Glutamatergic neuron (in vitro differentiated cells): ENCODE measurements at regions not wholly inside any gene's neighbourhood (a gene's known extent, or its start where the extent isn't known, plus 50 kb on each side); places are given as distances from the start of the nearest gene placed in this dataset.

Source experiments
- DNase-seq: peaks from one replicate; pipeline ENCODE4 v3.0.0; 2022
- H3K27ac Mint-ChIP-seq: one replicate; pipeline ENCODE4 v1.8.0; 2020; ENCODE audit warnings: mild to moderate bottlenecking, mixed read lengths, inconsistent platforms; ENCODE audit not compliant: unreplicated experiment
- H3K27me3 Mint-ChIP-seq: one replicate; pipeline ENCODE4 v1.8.0; 2020; ENCODE audit warnings: mild to moderate bottlenecking, moderate library complexity, mixed read lengths, inconsistent platforms; ENCODE audit not compliant: unreplicated experiment
- H3K36me3 Mint-ChIP-seq: one replicate; pipeline ENCODE4 v1.8.0; 2020; ENCODE audit warnings: mild to moderate bottlenecking, mixed read lengths, inconsistent platforms; ENCODE audit not compliant: unreplicated experiment
- H3K4me1 Mint-ChIP-seq: one replicate; pipeline ENCODE4 v1.8.0; 2020; ENCODE audit warnings: mild to moderate bottlenecking, low read depth, mixed read lengths, inconsistent platforms; ENCODE audit not compliant: unreplicated experiment
- H3K4me3 Mint-ChIP-seq: one replicate; pipeline ENCODE4 v1.8.0; 2020; ENCODE audit warnings: mild to moderate bottlenecking, mixed read lengths, inconsistent platforms; ENCODE audit not compliant: unreplicated experiment
- H3K9me3 Mint-ChIP-seq: one replicate; pipeline ENCODE4 v1.8.0; 2020; ENCODE audit warnings: mild to moderate bottlenecking, moderate library complexity, mixed read lengths, inconsistent platforms; ENCODE audit not compliant: unreplicated experiment
- CTCF ChIP-seq: fragments of 200-600 bp; sonication (generic); IDR thresholded peaks from one replicate; pipeline ENCODE4 v1.5.0; 2021; ENCODE audit not compliant: partially characterized antibody, unreplicated experiment

- DNase-seq = no peak
- Mint-ChIP-seq H3K4me1 (no peaks in the 10 kb centered on the region), H3K36me3 (no peaks in the 10 kb centered on the region), H3K27ac (no peak overlapping the region), H3K4me3 (no peak overlapping the region), H3K27me3 (no peaks in the 10 kb centered on the region), H3K9me3 (no peaks in the 10 kb centered on the region)
- no peak for TF ChIP-seq CTCF
These were observed 328.2 kb upstream of the JAG1 start for GRCh38 chr20:11001764-11002540.

DNA sequence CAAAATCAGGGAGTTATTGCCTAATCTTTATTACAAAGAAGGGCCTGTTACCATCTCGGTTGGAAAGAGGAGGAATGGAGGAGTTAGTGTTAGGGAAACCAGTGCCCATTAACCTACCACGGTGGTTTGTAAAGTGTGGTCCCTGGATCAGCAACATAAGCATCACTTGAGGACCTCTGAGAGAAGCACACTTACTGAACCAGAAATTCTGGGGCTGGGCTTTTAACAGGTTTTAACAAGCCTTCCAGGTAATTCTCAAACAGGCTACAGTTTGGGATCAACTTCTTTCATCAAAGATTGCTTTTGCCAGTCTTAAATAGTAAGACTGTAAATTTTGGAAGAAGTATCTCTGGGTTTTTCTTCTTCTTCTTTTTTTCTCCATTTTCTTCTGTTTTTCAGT lies 329.5 kb upstream of the JAG1 start:
- Mint-ChIP-seq H3K27me3 (no peaks in the 10 kb centered on the region), H3K4me3 (no peak overlapping the region), H3K4me1 (no peaks in the 10 kb centered on the region), H3K9me3 (no peaks in the 10 kb centered on the region), H3K36me3 (no peaks in the 10 kb centered on the region), H3K27ac (no peak overlapping the region)
- TF ChIP-seq CTCF = no peak
- DNase-seq = no peak

- Mint-ChIP-seq H3K9me3 (no peaks in the 10 kb centered on the region), H3K4me3 (no peak overlapping the region), H3K27ac (no peak overlapping the region), H3K4me1 (peaks cover 3% of the 10 kb centered on the region), H3K27me3 (no peaks in the 10 kb centered on the region), H3K36me3 (no peaks in the 10 kb centered on the region)
- DNase-seq = no peak
- TF ChIP-seq CTCF = no peak
These were observed 334.7 kb upstream of the JAG1 start for GRCh38 chr20:11008444-11009033.

DNA sequence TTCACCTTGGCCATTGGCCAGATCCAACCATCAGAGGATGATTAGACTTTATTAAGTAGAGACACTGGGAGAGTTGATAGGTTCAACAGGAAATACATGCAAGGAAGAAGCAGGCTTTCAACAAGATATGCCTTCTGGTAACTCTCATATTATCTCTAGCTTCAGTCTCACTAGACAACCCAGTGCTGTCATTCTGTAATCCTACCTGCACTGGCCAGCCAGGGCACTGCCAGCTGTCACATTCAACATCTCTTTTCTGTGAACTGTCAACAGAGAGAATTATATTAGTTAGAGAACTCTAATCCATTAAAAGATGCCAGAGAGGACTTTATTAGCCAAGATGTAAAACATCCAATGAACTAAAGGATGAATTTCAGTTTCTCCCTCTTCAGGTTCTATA lies 337.9 kb upstream of the JAG1 start:
- DNase-seq = no peak
- no peak for TF ChIP-seq CTCF
- no peaks in the 10 kb centered on the region for H3K9me3 Mint-ChIP-seq
- H3K27ac Mint-ChIP-seq = no peak overlapping the region
- H3K4me1 Mint-ChIP-seq = peaks cover 3% of the 10 kb centered on the region
- no peak overlapping the region for H3K4me3 Mint-ChIP-seq
- no peaks in the 10 kb centered on the region for H3K27me3 Mint-ChIP-seq
- H3K36me3 Mint-ChIP-seq = no peaks in the 10 kb centered on the region

DNA sequence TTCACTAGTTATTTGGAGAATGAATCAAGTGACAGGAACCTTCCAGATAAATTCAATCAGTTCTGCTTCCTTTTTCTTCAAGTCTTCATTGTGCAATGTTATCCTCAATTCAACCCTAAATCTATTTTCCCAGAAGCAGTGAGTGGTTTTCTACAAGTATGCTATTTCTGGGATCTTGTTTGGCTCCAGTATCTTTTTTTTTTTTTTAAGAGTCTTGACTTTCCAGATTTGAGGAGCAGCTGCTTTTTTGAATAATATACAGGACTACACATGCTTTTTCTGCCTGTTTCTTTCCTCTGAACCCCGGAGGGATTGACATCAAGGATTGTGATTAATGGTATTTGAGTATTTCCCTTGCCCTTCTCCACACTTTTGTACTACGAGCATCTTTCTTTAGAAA lies 339.2 kb upstream of the JAG1 start:
- H3K27ac Mint-ChIP-seq = no peak overlapping the region
- TF ChIP-seq CTCF = no peak
- H3K4me1 Mint-ChIP-seq = peaks cover 3% of the 10 kb centered on the region
- H3K36me3 Mint-ChIP-seq = no peaks in the 10 kb centered on the region
- no peak for DNase-seq
- H3K4me3 Mint-ChIP-seq = no peak overlapping the region
- no peaks in the 10 kb centered on the region for H3K27me3 Mint-ChIP-seq
- no peaks in the 10 kb centered on the region for H3K9me3 Mint-ChIP-seq
